SU-DHL-6 (cell line): ENCODE measurements at regions not wholly inside any gene's neighbourhood (a gene's known extent, or its start where the extent isn't known, plus 50 kb on each side); places are given as distances from the start of the nearest gene placed in this dataset.

Experiments
- CTCF ChIP-seq: fragments of 200-600 bp; sonication (generic); IDR thresholded peaks from one replicate; pipeline ENCODE4 v1.5.1; 2017; ENCODE audit warnings: antibody characterized with exemption, mild to moderate bottlenecking, low read length, moderate library complexity; ENCODE audit not compliant: insufficient read depth, poor library complexity, severe bottlenecking
- EZH2phosphoT487 ChIP-seq: fragments of 200-600 bp; sonication (generic), shearing (Covaris generic); conservative IDR thresholded peaks from 2 replicates; pipeline ENCODE4 v1.6.1; 2018; ENCODE audit warnings: mild to moderate bottlenecking, antibody characterized with exemption, low read length, moderate library complexity, mixed read lengths

- TF ChIP-seq CTCF (no peak), EZH2phosphoT487 (no peak)
These were observed 426.6 kb downstream of the ARHGEF28 start for GRCh38 chr5:74052441-74053221.
